Keratinocyte (primary cell): ENCODE measurements at regions not wholly inside any gene's neighbourhood (a gene's known extent, or its start where the extent isn't known, plus 50 kb on each side); places are given as distances from the start of the nearest gene placed in this dataset.

Experiments used
- DNase-seq: peaks from one replicate; pipeline ENCODE4 v3.0.0-alpha.2; 2011; ENCODE audit warnings: low read depth, missing footprints, low spot score
- FAIRE-seq: peaks from 2 replicates; lab custom pipeline; 2011; peaks lifted over from hg19 to GRCh38; lab: Jason Lieb, UNC
- H2AFZ ChIP-seq: 2 replicates; pipeline ENCODE4 v1.6.0; 2012; ENCODE audit warnings: low read length, control low read depth, inconsistent platforms; ENCODE audit not compliant: control insufficient read depth
- H3K27ac ChIP-seq: 2 replicates; pipeline ENCODE4 v1.5.1; 2011; ENCODE audit warnings: low read length; ENCODE audit not compliant: control insufficient read depth, insufficient read depth
- H3K27me3 ChIP-seq: 3 replicates; pipeline ENCODE4 v1.6.0; 2011; ENCODE audit warnings: low read length; ENCODE audit not compliant: control insufficient read depth, insufficient read depth; ENCODE audit errors: extremely low read depth
- H3K36me3 ChIP-seq, 2 experiments: 2 replicates in 1 of 2; 3 replicates in 1 of 2; pipeline ENCODE4 v1.5.1; 2011; ENCODE audit warnings: low read length in 2 of 2, mild to moderate bottlenecking in 1 of 2; ENCODE audit not compliant: control insufficient read depth in 2 of 2, insufficient read depth in 2 of 2; ENCODE audit errors: extremely low read depth in 1 of 2
- H3K4me1 ChIP-seq: 3 replicates; pipeline ENCODE4 v1.5.1; 2011; ENCODE audit warnings: low read length; ENCODE audit not compliant: control insufficient read depth, insufficient read depth; ENCODE audit errors: extremely low read depth
- H3K4me2 ChIP-seq: 3 replicates; pipeline ENCODE4 v1.6.0; 2011; ENCODE audit warnings: low read depth, low read length; ENCODE audit not compliant: control insufficient read depth, insufficient read depth; ENCODE audit errors: extremely low read depth
- H3K4me3 ChIP-seq, 3 experiments: fragments of 200-600 bp in 1 of 3; sonication (generic) in 1 of 3; 2 replicates in 2 of 3; 3 replicates in 1 of 3; pipeline ENCODE4 v1.5.1; 2011 to 2016; ENCODE audit warnings: low read length in 3 of 3, mild to moderate bottlenecking in 3 of 3, control low read depth in 2 of 3, inconsistent platforms in 1 of 3, low read depth in 1 of 3, mixed read lengths in 1 of 3, mixed run types in 1 of 3, moderate library complexity in 1 of 3; ENCODE audit not compliant: control insufficient read depth in 2 of 3, insufficient read depth in 2 of 3; ENCODE audit errors: extremely low read depth in 1 of 3
- H3K79me2 ChIP-seq: 2 replicates; pipeline ENCODE4 v1.6.0; 2012; ENCODE audit warnings: low read length; ENCODE audit not compliant: control insufficient read depth, insufficient read depth
- H3K9ac ChIP-seq: 3 replicates; pipeline ENCODE4 v1.6.0; 2011; ENCODE audit warnings: low read length; ENCODE audit not compliant: control insufficient read depth, insufficient read depth; ENCODE audit errors: extremely low read depth
- H3K9me1 ChIP-seq: 3 replicates; pipeline ENCODE4 v1.6.0; 2011; ENCODE audit warnings: low read length; ENCODE audit not compliant: control insufficient read depth, insufficient read depth; ENCODE audit errors: extremely low read depth
- H3K9me3 ChIP-seq: 2 replicates; pipeline ENCODE4 v1.5.1; 2012; ENCODE audit warnings: low read depth, low read length; ENCODE audit not compliant: control insufficient read depth
- H4K20me1 ChIP-seq: 3 replicates; pipeline ENCODE4 v1.6.0; 2011; ENCODE audit warnings: low read length; ENCODE audit not compliant: control insufficient read depth, insufficient read depth; ENCODE audit errors: extremely low read depth
- EZH2 ChIP-seq: IDR thresholded peaks from one replicate; pipeline ENCODE4 v1.6.1; 2012; ENCODE audit warnings: inconsistent platforms, mild to moderate bottlenecking, low read length, moderate library complexity
- dilution Hi-C: fragments of 300-500 bp; cut with MboI; formaldehyde crosslinking; loops from one replicate; pipeline ENCODE4 v1.7.0; 2020; ENCODE audit warnings: low sequenced_read_pairs; ENCODE audit not compliant: extremely low pct_ligation_motif_present
- TF ChIP-seq, protein P1 (sequence below), 3 experiments: IDR thresholded peaks in 1 of 3; conservative IDR thresholded peaks in 1 of 3; optimal IDR thresholded peaks in 1 of 3; 2 replicates in 2 of 3; 3 replicates in 1 of 3; pipeline versions ENCODE3 to v1.5.1; 2011; ENCODE audit warnings: low read length in 3 of 3, mild to moderate bottlenecking in 3 of 3, moderate library complexity in 2 of 3, control low read depth in 1 of 3, inconsistent platforms in 1 of 3; ENCODE audit not compliant: insufficient read depth in 2 of 3; ENCODE audit errors: extremely low read depth in 1 of 3

- Histone ChIP-seq H3K9me3 (no peaks in the 10 kb centered on the region), H3K79me2 (no peaks in the 10 kb centered on the region), H3K9me1 (no peaks in the 10 kb centered on the region), H2AFZ (no peak overlapping the region), H3K4me1 (no peaks in the 10 kb centered on the region), H3K27ac (no peak overlapping the region), H3K36me3 (no peaks in the 10 kb centered on the region), H3K4me2 (no peak overlapping the region), H3K9ac (no peak overlapping the region), H4K20me1 (no peaks in the 10 kb centered on the region), H3K4me3 (no peak overlapping the region), H3K27me3 (no peaks in the 10 kb centered on the region)
- TF ChIP-seq, protein P1, sequence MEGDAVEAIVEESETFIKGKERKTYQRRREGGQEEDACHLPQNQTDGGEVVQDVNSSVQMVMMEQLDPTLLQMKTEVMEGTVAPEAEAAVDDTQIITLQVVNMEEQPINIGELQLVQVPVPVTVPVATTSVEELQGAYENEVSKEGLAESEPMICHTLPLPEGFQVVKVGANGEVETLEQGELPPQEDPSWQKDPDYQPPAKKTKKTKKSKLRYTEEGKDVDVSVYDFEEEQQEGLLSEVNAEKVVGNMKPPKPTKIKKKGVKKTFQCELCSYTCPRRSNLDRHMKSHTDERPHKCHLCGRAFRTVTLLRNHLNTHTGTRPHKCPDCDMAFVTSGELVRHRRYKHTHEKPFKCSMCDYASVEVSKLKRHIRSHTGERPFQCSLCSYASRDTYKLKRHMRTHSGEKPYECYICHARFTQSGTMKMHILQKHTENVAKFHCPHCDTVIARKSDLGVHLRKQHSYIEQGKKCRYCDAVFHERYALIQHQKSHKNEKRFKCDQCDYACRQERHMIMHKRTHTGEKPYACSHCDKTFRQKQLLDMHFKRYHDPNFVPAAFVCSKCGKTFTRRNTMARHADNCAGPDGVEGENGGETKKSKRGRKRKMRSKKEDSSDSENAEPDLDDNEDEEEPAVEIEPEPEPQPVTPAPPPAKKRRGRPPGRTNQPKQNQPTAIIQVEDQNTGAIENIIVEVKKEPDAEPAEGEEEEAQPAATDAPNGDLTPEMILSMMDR (optimal IDR thresholded peaks at IDR 0.05 in 1 of 3, IDR thresholded peaks at IDR 0.05 in 1 of 3, conservative IDR thresholded peaks at IDR 0.05 in 1 of 3; ENCODE audit: extremely low read depth in 1 of 3, insufficient read depth in 2 of 3, low read length in 3 of 3): no peak
- no peak for TF ChIP-seq EZH2
- dilution Hi-C loops: no loop called here
- no peak for DNase-seq
- no peak for FAIRE-seq
These were observed 416.1 kb downstream of the BCKDHB start for GRCh38 chr6:80522576-80522975.

GRCh38 chr6:80519811-80520594, 413.5 kb downstream of the BCKDHB start:
- H3K79me2 ChIP-seq: no peaks in the 10 kb centered on the region
- no peaks in the 10 kb centered on the region for H4K20me1 ChIP-seq
- no peaks in the 10 kb centered on the region for H3K9me3 ChIP-seq
- no peaks in the 10 kb centered on the region for H3K27me3 ChIP-seq
- H3K36me3 ChIP-seq: no peaks in the 10 kb centered on the region
- no peak overlapping the region for H3K4me2 ChIP-seq
- no peak overlapping the region for H3K9ac ChIP-seq
- DNase-seq (no peak), FAIRE-seq (no peak)
- dilution Hi-C loops: no loop called here
- no peak overlapping the region for H3K4me3 ChIP-seq
- H3K4me1 ChIP-seq: no peaks in the 10 kb centered on the region
- no peak overlapping the region for H2AFZ ChIP-seq
- no peak for TF ChIP-seq EZH2
- TF ChIP-seq, protein P1 (optimal IDR thresholded peaks at IDR 0.05 in 1 of 3, IDR thresholded peaks at IDR 0.05 in 1 of 3, conservative IDR thresholded peaks at IDR 0.05 in 1 of 3; ENCODE audit: extremely low read depth in 1 of 3, insufficient read depth in 2 of 3, low read length in 3 of 3): no peak
- no peaks in the 10 kb centered on the region for H3K9me1 ChIP-seq
- no peak overlapping the region for H3K27ac ChIP-seq
